HG03175 (cell line): ENCODE measurements at regions not wholly inside any gene's neighbourhood (a gene's known extent, or its start where the extent isn't known, plus 50 kb on each side); places are given as distances from the start of the nearest gene placed in this dataset.
"Not testable (repeated sequence)": the region's sequence is repeated elsewhere in the genome, so short reads cannot be mapped to it uniquely, and the experiment has no call there.

Experiments
- ATAC-seq: cut with Tn5 transposase; IDR thresholded peaks from one replicate; pipeline ENCODE4 v1.9.1; 2021; ENCODE audit warnings: mild to moderate bottlenecking, moderate library complexity; ENCODE audit not compliant: unreplicated experiment

DNA sequence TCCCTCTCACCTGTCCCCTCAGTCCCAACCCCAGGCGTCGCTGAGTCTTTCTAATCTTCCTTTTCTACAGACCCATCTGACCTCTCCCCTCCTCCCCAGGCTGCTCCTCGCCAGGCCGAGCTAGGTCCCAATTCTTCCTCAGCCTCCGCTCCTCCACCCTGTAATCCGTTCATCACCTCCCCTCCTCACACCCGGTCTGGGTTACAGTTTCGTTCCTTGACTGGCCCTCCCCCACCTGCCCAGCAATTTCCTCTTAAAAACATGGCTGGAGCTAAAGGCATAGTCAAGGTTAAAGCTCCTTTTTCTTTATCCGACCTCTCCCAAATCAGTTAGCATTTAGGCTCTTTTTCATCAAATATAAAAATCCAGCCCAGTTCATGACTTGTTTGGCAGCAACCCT lies 262.0 kb downstream of the SMARCA2 start:
- ATAC-seq = not testable (repeated sequence)

DNA sequence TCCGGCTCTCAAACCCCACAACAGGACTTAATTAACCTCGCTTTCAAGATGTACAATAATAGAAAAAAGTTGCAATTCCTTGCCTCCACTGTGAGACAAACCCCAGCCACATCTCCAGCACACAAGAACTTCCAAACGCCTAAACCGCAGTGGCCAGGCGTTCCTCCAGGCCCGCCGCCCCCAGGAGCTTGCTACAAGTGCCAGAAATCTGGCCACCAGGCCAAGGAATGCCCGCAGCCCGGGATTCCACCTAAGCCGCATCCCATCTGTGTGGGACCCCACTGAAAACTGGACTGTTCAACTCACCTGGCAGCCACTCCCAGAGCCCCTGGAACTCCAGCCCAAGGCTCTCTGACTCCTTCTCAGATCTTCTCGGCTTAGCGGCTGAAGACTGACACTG lies 262.5 kb downstream of the SMARCA2 start:
- ATAC-seq = not testable (repeated sequence)

DNA sequence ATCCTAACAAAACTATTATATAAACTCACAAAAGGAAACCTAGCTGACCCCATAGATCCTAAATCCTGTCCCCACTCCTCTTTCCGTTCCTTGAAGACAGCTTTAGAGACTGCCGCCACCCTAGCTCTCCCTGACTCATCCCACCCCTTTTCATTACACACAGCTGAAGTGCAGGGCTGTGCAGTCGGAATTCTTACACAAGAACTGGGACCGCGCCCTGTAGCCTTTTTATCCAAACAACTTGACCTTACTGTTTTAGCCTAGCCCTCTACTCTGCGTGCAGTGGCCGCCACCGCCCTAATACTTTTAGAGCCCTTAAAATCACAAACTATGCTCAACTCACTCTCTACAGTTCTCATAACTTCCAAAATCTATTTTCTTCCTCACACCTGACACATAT lies 264.0 kb downstream of the SMARCA2 start:
- ATAC-seq = not testable (repeated sequence)

DNA sequence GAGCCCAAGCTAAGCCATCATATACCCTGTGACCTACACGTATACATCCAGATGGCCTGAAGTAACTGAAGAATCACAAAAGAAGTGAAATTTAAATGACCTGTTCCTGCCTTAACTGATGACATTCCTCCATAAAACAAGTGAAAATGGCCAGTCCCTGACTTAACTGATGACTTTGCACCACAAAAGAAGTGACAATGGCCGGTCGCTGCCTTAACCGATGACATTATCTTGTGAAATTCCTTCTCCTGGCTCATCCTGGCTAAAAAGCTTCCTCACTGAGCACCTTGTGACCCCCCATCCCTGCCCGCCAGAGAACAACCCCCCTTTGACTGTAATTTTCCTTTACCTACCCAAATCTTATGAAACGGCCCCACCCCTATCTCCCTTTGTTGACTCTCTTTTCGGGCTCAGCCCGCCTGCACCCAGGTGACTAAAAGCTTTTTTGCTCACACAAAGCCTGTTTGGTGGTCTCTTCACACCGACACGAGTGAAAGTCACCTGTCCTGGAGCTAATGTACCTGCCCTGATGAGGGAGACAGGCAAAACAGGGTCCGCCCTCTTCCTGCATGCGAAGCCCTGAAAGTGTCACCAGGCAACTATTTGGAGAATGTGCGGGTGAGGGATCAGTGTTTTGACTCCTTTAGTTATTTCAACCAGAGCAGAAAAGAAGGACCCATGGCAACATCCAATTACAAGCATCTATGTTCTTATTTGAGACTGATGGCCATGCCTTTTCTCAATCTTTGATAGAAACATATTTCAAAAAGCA lies 266.1 kb downstream of the SMARCA2 start:
- ATAC-seq = no peak

DNA sequence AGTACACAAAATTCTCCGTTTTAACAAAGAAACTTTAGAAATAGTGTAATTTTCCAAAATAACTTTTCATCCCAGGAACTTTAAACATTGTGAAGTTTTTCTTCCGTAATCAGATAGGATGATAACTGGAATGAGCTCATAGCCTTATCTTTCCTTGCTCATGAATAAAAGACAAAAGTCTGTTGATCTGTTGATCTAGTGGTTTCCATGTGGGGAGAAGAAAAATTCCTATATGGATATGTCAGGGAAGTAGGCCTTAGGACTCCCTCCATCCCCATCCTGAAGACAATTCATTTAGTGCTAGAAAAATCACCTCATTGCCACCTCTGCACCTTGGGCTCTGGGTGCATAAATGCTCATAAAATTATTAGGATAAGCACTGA lies 266.6 kb downstream of the SMARCA2 start:
- ATAC-seq = no peak

DNA sequence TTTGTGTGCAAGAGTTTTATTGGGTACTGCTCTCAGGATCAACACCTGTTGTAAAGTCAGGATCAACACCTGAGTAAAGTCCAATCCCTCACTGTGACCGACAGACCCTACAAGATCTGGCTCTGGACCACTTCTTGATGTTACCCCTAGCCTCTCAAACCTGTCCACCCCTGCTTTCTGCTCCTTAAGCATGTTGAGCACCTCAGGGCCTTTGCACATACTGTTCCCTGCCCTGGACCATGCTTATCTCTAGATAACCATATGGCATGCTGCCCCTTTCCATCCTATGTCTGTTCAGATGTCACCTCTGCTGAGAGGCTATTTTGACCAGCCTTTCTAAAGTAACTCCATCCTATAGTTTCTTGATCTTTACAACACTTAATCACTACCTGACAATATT lies 269.6 kb downstream of the SMARCA2 start:
- ATAC-seq = no peak

DNA sequence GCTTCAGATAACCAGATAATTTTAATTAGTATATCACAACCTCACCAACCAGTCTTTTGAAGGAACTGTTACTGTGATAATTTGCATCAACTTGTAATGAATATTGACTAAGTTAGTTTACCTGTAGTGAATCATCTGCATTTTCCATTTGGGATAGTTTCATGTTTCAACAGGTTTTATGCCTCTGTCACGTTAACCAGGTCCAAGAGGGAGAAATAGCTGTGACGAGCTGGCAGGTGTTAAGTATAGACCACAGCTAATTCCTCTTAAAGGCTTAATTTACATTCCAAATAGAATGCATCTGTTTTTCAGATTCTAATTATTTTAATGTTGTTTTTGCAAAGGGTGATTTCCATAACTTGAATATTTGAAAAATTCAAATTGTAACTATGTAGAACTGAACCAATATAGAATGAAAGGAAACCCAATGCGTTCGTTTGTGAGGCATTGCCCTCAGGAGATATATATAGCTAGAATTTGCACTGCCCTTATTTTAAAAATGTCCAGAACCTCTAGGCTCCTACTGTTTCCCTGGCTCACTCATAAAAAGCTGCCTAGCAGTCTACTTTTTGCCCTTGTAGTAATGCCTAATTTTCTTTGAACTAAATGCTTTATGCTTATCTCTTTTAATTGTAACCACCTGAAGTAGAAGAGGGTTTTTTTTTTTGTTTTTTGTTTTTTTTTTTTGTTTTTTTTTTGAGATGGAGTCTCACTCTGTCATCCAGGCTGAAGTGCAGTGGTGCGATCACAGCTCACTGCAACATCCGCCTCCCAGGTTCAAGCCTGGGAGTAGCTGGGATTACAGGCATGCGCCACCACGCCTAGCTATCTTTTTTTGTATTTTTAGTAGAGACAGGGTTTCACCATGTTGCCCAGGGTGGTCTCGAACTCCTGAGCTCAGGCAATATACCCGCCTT lies 270.5 kb downstream of the SMARCA2 start:
- ATAC-seq = no peak

DNA sequence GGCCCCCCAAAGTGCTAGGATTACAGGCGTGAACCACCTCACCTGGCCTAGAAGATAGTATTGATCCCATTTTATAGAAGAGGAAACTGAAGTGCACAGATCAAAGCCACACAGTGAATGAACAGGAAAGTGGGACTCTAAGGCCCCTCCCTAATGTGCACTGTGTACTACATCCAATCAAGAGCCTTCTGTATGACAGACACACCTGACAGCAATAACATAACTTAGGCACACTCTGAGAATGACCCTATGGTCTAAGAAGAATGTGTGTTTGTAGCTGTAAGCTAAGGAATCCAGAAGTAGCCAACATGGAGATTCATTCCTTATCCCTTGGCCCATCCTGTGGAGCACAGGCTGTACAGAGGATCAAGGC lies 271.2 kb downstream of the SMARCA2 start:
- no peak for ATAC-seq

DNA sequence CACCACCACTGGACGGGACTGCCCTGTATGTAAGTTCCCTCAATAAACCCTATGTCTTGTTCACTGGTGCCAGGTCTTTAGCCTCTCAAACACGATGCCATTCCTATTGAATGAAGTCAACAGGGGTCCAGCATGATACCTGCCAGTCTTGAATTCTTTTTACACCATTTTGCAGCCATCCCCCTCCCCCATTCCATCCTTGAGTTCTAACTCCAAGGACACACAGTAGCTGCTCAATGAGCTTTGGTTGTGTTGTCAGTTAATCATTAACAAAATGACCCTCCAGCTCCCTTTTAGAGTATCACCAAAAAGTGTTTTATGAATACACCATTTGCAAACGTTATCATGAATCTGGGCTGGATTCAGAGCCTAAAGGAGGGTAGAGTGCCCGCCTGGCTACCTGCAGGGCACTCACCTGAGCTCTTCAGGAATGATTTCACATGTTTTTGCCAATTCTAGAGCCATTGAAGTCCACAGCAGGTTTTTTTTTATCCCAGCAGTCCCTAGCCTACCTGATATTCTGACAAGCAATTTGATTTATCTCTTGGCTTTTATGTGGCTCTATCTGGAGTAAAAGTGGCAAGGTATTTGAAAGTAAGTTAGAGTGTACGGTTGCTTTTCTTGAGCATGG lies 271.8 kb downstream of the SMARCA2 start:
- ATAC-seq = no peak

DNA sequence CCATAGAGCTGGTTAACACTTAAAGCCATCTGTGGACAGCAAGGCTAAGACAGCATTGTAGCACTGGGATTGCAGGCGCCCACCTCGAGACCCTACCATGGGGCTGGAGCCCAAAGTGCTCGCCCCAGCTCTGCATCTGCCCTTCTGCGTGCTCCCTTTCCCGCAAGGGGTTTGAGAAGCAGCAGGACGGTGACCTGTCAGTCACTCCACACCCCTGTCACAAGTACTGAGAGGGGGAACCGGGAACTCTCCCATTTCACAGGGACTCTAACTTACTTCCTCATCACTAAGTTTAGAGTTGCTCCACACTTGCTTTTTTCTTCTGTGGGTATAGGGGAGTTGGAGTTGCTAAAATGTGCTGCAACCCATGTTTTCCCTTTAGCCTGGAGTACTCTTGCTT lies 273.2 kb downstream of the SMARCA2 start:
- no peak for ATAC-seq

DNA sequence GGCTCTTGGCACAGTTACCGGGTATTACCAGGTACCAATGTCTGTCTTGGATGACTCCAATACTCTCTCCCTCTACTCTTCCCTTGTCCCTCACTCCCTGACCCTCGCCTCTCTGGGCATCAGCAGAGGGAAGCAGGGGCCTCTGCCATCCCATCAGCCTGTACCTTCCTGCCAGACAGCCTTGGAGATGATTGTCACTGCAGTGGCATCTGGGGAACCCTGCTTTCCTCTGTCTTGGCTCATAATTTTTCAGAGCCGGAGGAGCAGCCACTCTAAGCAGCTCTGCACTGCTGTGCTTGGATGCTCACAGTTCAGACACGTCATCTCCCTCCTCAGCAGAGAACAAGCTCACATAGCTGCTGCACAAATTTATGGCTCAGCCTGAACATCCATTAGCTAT lies 274.1 kb downstream of the SMARCA2 start:
- ATAC-seq = no peak

DNA sequence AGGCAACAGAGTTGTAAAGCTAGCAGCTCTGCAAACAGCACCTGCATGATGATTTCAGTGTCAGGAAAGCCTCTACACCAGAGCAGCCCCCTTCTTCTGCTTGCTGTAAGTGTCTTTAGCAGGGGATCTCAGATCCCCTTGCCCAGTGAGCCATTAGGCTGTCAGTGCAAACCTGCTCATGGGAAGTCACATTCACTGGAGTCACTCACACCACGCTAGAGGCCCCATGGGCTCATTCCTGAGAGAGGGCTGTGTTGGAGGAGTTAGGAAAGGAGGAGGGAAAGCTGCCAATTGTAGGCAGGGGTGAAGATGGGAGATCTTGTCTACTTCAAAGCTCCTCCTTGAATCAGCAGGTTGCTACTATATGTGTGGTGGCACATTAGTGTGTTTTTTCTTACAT lies 275.2 kb downstream of the SMARCA2 start:
- no peak for ATAC-seq

DNA sequence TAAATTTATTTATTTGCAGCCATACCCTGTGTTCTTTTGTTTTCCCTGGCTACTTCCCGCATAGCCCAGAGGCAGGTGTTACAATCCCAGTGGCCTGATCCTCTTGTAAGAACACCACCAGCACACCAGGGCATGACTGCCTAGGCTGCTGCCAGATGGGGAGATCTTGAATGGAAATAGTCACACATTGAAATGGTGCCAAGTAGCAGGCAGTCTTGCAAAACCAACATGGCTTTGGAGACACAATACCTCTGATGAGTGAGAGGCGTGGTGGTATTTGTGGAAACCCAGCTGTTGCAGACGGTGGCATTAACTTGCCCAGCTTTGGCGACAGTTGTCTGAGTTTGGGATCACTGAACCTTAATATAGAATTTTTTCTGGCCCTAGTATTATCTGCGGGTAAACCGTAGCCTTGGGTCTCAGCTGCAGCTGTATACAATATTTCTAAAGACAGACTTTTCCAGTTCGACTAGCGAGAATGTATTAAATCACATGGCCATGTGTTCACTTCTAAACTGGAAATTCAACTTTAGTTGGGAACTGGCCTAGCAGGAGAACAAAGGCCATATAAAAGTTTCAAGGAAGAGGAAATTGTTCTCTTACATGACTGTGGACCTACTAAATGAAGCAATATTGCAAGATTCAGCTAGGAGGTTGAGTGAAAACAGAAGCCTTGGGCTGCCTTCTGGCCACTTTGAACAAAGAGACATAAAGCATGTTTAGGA lies 277.0 kb downstream of the SMARCA2 start:
- ATAC-seq = no peak

DNA sequence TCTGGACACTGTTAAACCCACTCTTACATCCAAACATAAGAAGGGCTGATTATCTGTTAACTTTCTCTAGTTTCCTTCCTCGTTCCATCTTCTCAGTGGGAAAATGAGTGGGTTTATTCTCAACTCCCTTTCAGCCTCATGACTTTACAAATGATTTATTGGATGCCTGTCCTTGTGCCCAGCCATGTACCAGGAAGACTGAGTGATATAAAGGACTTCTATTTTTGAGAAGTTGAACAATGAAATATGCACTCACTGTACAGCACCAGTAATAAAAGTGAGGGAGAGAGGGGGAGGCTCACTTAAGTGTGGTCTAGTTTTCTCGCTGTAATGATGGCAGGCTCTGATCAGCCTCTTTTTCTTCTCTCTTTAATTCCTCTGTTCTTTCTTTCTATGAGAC lies 277.6 kb downstream of the SMARCA2 start:
- no peak for ATAC-seq

DNA sequence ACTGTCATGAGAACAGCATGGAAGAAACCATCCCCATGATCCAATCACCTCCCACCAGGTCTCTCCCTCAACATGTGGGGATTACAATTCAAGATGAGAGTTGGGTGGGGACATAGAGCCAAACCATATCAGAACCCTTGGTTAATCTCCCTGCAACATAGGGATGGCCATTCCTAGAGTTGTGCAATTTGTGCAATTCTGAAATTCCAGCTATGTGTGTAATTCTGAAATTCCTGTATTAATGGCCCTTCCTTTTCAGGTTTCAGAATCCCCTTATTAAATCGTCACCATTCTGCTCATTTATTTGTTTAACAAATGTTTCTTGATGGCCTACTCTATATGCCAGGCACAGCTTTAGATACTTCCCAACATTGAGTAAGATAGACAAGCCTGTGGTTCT lies 282.6 kb downstream of the SMARCA2 start:
- no peak for ATAC-seq

DNA sequence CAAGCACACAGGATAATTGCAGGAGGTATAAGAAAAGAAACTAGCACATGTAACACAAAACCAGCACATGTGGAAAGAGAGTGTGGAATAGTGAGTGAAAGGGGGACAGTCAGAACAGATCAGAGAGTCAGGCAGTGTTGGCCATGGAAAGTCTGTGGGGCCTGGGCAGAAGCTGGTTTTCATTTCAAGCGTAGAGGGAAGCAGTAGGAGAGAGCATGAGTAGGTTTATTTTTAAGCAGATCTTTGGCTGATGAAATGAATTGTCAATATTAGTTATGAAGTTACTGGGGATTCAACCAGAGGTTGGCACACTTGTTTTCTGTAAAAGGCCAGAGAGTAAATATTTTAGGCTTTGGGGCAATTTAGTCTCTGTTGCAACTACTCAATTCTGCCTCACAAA lies 283.1 kb downstream of the SMARCA2 start:
- ATAC-seq = no peak

DNA sequence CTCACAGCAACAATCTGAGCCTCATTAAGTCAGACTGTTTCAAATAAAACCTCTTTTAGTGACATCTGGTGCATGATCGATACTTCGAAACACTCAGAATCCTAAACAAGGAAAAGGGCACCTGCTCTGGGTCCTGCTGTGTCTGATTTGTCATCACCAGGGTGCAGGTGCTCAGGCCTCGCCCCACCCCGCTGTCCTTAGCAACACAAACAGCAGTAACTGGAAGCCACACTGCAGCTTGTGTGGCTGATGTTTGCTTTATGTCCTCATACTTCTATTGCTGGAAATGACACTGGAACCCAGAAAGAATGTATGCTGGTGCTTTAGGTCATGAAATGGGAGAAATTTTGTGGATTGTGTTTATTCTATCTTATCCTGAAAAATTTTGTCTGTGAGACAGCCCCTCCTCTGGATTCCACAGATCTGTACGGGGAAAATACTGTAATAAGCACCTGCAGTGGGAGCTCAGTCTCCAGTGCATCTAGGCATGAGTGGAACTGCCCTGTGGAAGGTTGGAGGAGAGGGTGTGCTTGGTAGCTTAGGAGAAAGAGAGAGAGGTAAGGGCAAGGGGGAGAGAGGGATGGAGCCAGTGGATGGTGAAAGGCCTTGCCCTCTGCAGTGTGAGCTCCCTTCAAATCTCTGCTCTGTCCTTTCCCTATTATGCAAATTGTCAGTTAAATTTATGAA lies 284.2 kb downstream of the SMARCA2 start:
- ATAC-seq = no peak

DNA sequence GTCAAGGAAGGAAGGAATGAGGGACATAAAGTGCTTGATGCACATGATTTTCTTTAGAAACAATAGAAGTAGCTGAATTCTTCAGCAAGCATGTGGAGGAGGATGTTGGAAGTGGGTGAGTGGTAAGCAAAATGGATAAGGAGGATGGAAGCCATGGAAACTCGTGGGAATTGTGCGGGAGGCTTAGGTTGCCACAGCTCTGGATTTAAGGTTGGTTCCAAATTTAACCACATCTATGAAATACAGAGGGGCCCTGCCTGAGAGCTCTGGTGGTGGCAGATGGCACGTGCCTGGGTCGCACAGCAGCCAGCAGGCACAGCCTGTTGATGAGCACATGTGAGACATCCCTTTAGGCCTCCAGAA lies 284.7 kb downstream of the SMARCA2 start:
- no peak for ATAC-seq

DNA sequence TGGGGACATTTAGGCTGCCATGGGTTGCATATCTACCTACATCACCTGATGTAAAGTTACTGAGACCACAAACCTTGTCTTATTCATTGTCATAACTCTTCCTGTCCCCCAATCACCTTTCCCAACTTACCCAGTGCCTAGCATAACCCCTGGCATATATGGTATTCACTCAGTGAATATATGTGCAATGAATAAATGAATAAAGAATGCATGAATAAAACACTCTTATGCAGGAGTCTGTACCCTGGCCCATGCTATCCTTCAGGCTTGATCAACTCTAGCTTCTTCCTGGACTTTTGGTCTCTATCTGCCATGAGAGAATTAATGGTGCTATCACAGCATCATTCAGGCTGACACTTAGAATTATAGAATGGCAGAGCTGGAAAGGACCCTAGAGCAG lies 285.2 kb downstream of the SMARCA2 start:
- no peak for ATAC-seq

DNA sequence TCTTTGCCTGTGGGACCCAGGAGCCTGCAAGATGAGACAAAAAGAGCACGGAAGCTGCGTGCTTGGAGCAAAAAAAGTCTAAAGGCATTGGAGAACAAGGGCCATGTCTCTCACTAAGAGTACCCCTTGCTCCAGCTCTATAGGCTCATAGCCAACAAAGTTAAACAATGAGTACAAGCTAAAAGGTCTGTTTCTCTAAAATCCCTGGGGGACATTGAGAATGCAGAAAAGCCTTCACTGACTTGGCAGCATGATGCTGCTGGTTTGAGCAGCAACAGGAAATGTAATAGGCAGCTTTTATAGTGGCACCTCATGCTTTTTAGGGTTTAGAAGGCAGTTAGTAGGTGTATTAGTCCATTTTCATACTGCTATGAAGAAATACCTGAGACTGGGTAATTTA lies 287.5 kb downstream of the SMARCA2 start:
- no peak for ATAC-seq

DNA sequence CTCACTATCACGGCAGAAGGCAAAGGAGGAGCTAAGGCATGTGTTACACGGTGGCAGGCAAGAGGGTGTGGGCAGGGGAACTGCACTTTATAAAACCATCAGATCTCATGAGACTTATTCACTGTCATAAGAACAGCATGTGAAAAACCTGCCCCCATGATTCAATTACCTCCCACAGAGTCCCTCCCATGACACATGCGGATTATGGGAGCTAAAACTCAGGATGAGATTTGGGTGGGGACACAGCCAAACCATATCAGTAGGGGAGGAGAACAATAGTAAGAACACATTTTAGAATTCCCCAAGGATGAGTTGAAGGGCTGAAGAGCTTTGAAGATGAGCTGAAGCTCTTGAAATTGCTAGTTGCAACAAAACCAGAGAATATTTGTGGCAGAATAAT lies 287.9 kb downstream of the SMARCA2 start:
- ATAC-seq = no peak
